ENCODE measurements at regions not wholly inside any gene's neighbourhood (a gene's known extent, or its start where the extent isn't known, plus 50 kb on each side); places are given as distances from the start of the nearest gene placed in this dataset.
"Not testable (repeated sequence)": the region's sequence is repeated elsewhere in the genome, so short reads cannot be mapped to it uniquely, and the experiment has no call there.

DNA sequence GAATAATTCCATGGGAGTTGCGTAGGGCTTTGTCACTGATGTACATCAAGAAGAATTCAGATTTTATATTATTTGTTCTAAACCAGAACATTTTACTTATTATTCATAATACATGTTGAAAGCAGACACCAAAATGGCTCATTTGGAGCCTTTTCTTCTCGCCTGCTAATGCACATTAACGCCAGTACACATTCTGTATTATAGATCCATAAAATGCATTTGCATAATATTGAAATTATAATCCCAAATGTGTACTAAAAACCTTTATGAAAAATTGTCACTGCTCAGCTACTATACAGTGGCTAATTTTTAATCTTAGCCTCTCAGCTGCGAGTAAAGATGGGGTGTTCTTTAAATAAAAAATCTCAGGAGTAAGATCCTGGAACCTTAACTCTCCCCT, 452.2 kb upstream of the HNRNPA3 start:
- DNase-seq (ENCODE audit: low read depth, low spot score): no peak

DNA sequence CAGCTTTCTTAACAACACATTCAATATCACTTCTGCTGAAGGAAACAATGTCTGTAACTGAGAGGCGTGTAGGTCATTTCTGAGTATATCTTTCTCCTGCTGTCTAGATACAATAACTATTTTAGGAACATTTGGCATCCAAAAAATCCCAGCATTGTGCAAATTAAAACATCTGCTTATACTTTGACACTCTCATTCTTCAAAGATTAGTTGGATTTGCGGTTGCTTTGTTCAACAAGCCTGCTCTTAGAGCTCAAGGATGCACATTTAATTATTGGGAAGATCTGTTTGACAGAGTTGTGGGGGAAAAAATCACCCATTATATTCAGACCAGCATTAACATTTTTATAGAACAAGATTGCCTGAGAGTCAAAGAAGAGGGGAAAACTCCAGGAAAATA, 449.5 kb upstream of the HNRNPA3 start:
- DNase-seq (ENCODE audit: low read depth, low spot score): no peak

DNA sequence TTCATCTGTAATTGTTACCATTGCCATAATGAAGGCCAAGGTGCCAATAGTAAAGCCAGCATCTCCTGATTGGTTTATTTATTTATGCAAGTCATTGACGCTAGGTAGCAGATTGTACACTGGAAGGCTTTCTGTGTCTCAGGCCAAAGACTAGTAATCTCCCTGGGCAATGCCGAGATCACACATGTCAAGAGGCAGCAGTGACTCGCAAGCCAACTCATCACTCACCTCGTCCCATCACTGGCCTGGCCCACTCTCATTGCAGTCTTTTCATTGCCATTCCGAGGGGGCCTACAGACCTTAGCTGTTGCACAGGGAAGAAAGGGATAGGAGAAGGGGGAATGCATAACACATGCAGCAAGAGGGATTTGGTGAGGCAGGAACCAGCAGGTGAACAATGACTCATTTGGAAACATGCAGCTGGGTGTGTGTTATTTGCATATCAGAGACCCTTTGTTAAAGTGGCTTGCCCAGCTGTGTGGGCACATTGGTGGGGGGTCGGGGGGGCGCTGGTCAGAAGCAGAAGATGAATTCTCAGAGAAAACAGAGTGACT, 448.7 kb upstream of the HNRNPA3 start:
- DNase-seq (ENCODE audit: low read depth, low spot score): no peak

DNA sequence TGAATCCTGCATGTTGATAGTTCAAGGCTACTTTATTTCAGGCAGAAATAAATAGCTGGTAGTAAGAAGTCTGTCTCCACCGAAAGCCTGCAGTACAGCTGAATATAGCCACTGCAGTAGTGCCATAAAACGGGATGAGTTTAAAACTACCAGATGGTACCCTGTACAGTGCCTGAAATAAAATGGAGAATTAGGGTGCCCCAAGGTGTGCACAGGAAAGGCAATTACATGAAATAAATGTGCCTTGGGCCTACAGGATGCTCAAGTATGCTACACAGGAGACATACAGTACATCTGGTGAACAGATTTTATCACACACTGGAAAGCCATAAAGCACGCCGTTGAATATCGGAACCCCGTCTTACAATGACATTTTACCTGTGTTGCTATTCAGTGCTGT, 447.7 kb upstream of the HNRNPA3 start:
- DNase-seq (ENCODE audit: low read depth, low spot score): no peak

DNA sequence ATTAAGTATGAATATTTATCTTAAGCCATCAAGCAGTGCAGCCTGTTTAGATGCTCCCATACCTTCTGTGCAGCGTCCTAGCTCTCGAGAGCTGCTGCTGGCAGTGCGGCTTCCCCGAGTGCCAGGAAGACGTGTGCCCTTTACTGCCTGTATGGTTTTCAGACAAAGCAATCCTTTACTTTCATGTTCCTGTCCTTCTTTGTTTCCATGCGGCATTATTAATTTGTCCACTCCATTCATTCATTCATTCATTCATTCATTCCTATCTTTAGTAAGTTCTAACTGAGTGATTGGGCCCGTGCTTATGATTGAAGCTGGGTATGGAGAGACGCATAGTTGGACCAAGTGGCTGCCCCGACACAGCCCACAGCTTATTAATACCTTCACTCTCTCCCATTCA, 446.6 kb upstream of the HNRNPA3 start:
- no peak for DNase-seq (ENCODE audit: low read depth, low spot score)

DNA sequence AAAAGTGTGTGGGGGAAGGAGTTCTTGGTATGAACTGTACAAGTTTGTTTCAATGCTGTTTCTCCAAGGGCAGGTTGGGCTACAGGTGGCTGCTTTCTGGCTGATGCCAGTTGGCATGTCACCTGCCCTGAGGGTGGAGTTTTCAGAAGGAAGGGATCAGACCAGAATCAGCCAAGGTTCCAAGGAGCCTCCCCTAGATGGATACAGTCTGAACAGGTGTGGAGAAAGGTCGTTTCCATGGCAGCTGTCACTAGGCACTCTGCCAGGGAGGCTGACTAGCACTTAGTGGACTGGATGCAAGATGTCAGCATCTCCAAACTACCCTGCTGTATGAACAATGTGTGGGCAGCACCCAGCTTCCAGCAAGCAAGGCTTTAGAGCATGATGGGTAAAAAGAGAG, 444.4 kb upstream of the HNRNPA3 start:
- DNase-seq (ENCODE audit: low read depth, low spot score): no peak

DNA sequence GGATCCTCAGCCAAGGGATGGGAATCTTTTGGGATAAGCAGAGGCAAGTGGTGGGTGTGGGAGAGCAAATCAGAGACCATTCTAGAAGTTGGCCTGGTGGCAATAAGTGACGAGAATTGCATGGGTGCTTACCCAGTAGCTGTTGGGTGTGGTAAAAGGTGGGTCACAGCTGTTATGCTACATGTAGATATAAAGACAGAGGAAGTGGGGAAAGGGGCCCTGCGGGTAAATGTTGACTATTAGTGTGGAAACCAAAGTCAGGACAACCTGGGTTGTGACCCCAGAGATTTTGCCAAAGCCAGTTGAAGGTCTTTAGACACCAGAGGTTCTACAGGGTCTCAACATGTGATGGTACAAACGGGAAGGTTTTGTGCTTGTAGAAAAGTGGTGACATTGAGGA, 443.6 kb upstream of the HNRNPA3 start:
- no peak for DNase-seq (ENCODE audit: low read depth, low spot score)

DNA sequence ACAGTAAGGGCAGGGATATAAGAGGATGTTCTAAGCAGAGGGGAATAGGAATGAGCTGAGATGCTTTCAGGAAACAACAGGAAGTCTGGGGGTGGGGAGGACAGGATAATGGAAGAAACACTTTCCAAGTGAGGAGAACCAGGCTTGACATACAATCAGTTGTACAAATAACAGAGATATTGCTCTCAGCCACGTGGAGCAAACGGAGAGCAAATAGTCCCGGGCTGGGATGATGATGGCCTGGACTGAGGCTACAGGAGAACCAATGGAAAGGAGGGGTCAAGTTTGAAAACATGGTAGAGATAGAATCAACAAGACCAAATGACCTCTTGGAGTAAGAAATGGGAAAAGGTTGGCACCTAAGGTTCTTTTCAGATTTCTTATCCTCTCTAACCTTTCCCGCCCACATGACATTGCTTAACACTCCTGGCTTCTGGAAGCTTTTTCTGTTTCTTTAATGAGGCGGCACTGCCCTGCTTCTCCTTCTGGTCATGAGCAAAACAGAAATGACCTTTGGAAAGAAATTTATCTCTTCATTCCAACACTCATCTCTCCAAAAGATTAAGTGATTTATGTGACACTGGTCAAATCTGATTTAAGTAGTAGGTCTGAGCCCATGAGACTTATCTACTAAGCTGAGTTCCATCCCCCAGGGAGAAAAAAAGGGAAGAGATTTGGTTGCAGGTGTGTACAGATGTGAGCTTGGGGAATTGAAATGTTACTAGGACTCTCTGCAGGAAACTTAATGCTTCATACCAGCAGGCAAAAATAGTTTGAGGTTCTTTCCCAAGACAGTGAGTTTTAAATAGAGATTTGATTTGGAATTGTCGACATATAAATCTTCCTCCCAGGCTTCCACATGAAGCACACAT, 442.9 kb upstream of the HNRNPA3 start:
- DNase-seq (ENCODE audit: low read depth, low spot score): no peak

DNA sequence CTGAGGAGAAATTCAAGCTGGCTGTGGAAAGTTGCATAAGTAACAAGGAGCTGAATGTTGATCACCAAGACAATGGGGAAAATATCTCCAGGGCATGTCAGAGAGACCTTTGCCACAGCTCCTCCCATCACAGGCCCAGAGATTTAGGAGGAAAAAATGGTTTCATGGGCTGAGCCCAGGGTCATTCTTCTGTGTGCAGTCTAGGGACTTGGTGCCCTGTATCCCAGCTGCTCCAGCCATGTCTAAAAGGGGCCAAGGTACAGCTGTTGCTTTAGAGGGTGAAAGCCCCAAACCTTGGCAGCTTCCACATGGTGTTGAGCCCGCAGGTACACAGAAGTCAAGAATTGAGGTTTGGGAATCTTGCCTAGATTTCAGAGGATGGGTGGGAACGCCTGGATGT, 439.8 kb upstream of the HNRNPA3 start:
- no peak for DNase-seq (ENCODE audit: low read depth, low spot score)

DNA sequence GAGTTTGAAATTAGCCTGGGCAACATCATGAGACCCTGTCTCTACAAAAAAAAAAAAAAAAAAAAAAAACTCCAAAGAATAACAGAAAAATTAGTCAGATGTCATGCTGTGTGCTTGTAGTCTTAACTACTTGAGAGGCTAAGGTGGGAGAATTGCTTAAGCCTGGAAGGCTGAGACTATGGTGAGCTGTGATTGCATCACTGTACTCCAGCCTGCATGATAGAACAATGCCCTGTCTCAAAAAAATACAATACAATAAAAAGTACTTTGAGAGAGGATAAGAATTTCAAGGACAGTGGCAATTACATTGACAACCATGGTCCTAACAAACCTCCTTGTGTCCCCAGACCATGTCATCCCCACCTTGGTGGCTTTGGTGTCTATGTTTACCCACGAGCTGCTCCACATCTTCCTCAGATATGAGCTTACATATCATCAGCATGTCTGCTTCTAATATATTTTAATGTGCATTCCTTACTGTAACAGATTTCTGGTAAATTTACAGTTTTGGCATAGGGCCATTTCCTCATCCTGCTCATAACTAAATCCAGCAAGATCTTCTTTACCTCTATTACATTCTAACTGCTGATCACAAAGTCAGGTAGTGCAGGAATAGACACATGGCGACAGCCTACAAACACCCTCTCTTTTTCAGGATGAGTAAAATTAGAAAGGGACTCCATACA, 437.7 kb upstream of the HNRNPA3 start:
- DNase-seq (ENCODE audit: low read depth, low spot score): no peak

DNA sequence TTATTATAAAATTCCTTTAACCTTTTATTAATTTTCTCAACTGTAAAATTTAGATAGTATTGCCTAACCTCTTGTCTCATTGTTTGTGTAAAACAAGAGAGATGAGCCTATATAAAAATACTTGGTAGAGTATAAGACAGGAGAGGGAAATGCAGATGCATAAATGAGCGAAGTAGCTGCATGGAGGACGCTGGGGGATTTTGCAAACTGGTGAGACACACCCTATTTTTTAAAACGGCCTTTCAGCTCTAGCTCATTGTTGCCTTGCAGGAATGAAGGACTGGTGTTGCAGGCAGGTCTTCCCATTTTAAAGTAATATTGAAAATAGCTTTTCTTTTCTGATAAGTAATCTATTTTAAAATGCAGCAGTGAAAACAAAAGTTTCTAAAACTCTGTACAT, 435.3 kb upstream of the HNRNPA3 start:
- DNase-seq (ENCODE audit: low read depth, low spot score): no peak

DNA sequence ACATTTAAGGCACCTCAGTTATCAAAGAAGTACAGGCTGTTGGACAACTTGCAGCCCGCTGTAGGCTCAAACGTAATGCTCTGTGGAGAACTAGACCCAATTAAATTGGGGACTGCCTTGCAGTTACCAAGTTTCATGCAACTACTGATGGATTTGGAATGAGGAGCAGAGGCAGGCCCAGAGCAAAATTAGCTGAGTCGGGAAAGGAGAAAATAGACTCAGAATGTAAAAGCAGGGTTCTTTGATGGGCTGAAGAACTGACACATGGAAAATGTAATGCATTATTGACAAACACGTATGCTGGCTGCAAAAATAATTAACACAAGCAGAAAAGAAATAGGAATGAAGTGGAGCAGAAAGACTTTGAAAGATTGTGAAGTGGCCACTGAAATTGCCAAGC, 432.7 kb upstream of the HNRNPA3 start:
- no peak for DNase-seq (ENCODE audit: low read depth, low spot score)

DNA sequence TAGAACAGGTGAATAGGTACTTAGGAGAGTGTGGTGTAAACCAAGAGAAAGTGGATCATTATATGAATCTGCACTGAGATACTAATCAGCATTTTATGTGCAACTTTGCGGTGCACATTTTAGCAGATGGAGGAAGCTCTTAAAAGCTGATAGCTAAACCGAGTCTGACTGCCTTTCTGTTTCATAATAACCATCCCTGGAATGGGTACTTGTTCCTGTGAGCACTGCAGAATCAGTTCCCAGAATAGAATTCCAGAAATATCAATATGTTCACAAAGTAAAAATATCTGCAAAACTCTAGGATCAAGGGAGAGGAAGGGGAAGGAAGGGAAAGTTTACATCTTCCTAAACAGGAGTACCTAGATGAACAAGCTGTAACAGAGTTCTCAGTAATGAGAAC, 432.2 kb upstream of the HNRNPA3 start:
- DNase-seq (ENCODE audit: low read depth, low spot score): no peak

DNA sequence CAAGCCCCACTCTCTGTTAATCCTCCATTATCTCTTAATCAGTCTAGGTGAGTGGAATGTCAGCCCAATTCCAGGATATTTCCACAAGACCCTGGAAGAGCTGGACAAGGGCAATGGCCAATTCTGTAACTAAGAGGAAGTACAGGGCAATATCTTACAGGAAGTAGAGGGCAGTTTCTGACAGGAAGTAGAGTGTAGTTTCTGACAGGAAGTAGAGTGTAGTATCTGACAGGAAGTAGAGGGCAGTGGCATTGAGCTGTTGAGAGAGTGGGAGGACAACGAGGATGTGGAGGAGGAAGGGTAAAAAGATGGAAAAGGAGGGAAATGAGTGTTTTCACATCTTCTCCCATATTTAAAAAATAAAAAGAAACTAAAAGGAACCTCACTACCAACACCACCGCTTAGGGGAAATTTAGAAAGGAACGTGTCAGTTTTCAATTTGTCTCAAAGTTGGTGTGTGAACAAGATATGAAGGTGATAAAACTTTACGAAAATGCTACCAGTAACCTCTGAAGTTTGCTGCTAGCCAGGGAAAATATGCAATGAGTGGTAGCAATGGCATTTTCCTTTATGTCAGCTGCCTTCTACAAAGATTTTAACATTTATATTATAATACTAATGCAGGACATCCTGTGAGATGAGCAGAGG, 430.9 kb upstream of the HNRNPA3 start:
- no peak for DNase-seq (ENCODE audit: low read depth, low spot score)

DNA sequence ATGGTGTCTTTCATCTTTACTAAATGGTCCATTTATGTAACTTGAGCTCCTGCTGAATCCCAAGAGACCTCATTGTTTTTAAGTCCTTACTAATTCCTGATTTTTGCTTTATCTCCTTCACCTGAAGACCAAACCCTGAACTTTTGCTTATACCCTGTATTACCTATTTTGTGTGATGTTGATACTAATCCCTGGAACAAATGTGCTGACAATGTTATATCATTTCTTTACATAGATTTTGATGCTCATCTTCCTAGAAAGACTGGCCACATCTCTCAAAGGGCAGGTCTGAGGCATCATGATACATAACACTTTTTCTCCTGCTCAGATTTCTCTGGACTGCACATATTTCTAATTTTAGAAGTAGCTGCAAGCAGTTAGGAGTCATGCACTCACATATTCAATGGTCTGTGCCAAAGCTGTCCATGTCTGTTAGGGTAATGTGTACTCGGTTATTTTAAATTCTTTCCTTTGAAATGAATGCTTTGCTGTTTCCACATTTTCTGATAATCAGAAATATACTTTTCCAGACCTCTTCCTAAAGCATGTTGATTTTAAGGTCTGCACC, 427.9 kb upstream of the HNRNPA3 start:
- no peak for DNase-seq (ENCODE audit: low read depth, low spot score)

DNA sequence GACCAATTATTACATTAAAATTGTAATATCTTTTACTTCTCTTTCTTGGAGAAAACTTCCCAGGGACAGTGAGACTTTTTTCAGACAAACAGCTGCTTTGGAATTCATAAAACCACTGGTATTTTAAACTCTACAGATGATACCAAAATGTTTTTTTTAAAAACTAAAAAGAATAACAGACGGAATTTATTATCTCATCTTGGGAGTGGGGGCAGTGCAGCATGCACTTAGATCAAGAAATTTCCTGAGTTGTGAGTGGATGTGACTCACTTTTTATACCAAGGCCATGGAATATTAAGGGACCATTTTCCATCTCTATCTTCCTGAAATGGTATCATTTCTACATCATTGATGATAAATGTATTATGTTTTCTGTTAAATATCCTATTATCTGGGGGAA, 422.8 kb upstream of the HNRNPA3 start:
- DNase-seq (ENCODE audit: low read depth, low spot score): no peak

DNA sequence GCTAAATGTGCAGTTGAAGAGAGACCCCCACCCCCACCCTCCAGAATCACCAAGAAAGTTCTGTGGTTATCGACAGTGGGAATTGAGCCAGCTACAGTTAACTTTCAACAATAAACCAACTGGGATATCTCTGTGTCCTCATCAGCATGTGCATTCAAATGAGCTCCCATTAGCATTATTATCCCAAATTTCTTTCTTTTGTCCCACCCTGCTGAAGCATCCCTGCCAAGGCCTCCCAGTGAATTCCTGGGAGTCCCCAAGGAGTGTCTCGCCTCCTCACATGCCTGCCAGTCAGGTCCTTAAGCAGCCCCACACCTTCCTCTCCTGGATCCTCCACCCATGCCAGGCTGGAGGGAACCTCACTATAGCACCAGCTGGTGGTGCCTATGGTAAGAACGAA, 422.1 kb upstream of the HNRNPA3 start:
- no peak for DNase-seq (ENCODE audit: low read depth, low spot score)

DNA sequence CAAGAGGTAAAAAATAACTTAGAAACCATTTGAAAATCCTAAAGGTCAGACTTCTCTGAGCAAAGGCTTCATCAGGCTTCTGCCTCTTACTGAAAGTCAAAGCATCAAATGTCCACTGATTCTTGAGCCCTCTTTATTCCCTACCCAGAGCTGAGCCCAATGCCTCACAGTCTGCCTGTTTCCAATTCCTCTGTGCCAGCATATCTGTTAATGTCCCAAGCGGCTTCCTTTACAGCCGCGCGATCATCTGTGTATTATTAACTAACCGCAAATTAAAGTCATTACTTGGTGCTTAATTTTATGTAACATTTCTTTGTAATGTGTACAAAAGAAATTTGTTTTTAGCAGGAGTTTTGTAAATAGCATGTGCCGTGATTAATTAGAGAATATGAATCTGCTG, 418.8 kb upstream of the HNRNPA3 start:
- no peak for DNase-seq (ENCODE audit: low read depth, low spot score)

DNA sequence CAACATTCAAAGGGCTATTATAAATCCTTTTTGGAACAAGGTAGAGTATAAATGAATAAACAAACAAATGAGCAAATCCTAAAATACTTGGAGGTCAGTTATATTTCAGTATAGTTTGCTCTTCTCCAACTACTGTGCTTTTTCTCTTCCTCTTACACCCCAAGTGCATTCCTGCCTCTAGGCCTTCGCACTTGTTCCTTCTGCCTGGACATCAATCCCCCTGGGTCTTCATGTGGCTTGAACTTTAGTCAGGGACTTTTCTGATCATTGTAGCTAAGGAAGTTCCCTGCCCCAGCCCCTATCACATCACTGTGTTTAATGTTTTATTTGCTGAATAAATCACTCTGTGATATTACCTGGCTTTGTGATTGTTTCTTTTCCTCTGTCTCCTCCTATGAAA, 418.2 kb upstream of the HNRNPA3 start:
- no peak for DNase-seq (ENCODE audit: low read depth, low spot score)

DNA sequence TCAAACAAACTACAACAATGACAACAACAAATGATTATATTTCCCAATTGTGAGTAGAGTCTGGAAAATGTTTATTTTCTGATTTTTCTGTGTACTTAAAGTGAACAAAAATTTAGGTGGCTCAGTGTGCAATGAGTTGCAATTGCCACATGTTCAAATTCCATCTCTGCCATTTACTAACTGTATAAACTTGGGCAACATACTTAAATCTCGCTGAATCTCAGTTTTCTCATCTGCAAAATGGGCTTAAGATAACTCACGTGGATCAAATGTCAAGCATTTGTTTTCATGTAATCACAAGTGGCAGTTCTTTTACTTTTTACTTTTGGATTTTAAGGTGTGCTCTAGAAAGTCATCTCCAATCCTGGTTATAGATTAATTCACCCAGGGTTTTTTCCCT, 416.8 kb upstream of the HNRNPA3 start:
- no peak for DNase-seq (ENCODE audit: low read depth, low spot score)

DNA sequence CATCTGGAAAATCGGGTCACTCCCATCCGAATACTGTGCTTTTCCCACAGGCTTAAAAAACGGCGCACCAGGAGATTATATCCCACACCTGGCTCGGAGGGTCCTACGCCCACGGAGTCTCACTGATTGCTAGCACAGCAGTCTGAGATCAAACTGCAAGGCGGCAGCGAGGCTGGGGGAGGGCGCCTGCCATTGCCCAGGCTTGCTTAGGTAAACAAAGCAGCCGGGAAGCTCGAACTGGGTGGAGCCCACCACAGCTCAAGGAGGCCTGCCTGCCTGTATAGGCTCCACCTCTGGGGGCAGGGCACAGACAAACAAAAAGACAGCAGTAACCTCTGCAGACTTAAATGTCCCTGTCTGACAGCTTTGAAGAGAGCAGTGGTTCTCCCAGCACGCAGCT, 415.9 kb upstream of the HNRNPA3 start:
- DNase-seq (ENCODE audit: low read depth, low spot score): not testable (repeated sequence)

DNA sequence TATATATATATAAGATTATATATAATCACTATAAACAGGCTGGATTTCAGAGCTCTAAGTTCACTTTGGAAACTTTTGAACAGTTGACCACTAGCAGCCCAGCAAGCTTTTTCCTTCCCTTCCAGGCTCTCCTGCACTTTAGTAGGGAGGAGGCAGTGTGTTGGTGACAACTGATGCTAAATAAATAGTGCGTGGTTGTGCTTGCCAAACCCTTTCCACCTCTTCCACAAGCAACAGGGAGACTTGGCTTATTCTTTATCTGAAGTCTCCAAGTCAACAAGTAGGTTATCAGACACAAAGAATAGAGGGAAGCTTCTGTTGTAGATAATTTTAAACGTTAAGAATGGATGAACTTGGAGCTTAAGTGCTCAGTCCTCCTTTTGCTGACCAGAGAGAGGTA, 408.2 kb upstream of the HNRNPA3 start:
- no peak for DNase-seq (ENCODE audit: low read depth, low spot score)

Data from astrocyte of the hippocampus (primary cell).